Activated T-cell treated with anti-CD3 and anti-CD28 coated beads, Interleukin-2, amount 50 U/mL, for 4 hours (primary cell): ENCODE measurements at regions not wholly inside any gene's neighbourhood (a gene's known extent, or its start where the extent isn't known, plus 50 kb on each side); places are given as distances from the start of the nearest gene placed in this dataset.

Experiments used
- ATAC-seq, 2 donors: fragments of 200-7000 bp; cut with Tn5 transposase; one replicate each; pipeline ENCODE4 v1.10.0; 2021
- DNase-seq: peaks from one replicate; pipeline ENCODE4 v3.0.0-alpha.2; 2020
- H3K27me3 Mint-ChIP-seq: one replicate; pipeline ENCODE4 v1.8.0; 2021; ENCODE audit warnings: low read depth, mixed read lengths
- H3K36me3 Mint-ChIP-seq: one replicate; pipeline ENCODE4 v1.8.0; 2022; ENCODE audit warnings: mixed read lengths; ENCODE audit not compliant: insufficient read depth
- H3K4me1 Mint-ChIP-seq: one replicate; pipeline ENCODE4 v1.8.0; 2021; ENCODE audit warnings: low read depth, mixed read lengths
- H3K4me3 Mint-ChIP-seq: one replicate; pipeline ENCODE4 v1.8.0; 2021; ENCODE audit warnings: mild to moderate bottlenecking, moderate library complexity, mixed read lengths
- H3K9me3 Mint-ChIP-seq: one replicate; pipeline ENCODE4 v1.8.0; 2021; ENCODE audit warnings: mixed read lengths

GRCh38 chr10:29185050-29185449 lies 103.8 kb upstream of the LYZL1 start:
- no peaks in the 10 kb centered on the region for H3K36me3 Mint-ChIP-seq
- no peaks in the 10 kb centered on the region for H3K9me3 Mint-ChIP-seq
- ATAC-seq (no peak), DNase-seq (no peak)
- peaks cover 6% of the 10 kb centered on the region for H3K27me3 Mint-ChIP-seq
- no peak overlapping the region for H3K4me3 Mint-ChIP-seq
- no peaks in the 10 kb centered on the region for H3K4me1 Mint-ChIP-seq

GRCh38 chr10:29186221-29186620 lies 102.6 kb upstream of the LYZL1 start:
- H3K4me3 Mint-ChIP-seq: no peak overlapping the region
- H3K9me3 Mint-ChIP-seq: no peaks in the 10 kb centered on the region
- no peaks in the 10 kb centered on the region for H3K4me1 Mint-ChIP-seq
- peaks cover 6% of the 10 kb centered on the region for H3K27me3 Mint-ChIP-seq
- no peak for DNase-seq
- ATAC-seq: no peak
- no peaks in the 10 kb centered on the region for H3K36me3 Mint-ChIP-seq

- no peaks in the 10 kb centered on the region for H3K9me3 Mint-ChIP-seq
- no peak overlapping the region for H3K4me3 Mint-ChIP-seq
- no peak for ATAC-seq
- H3K4me1 Mint-ChIP-seq: no peaks in the 10 kb centered on the region
- H3K27me3 Mint-ChIP-seq: peaks cover 10% of the 10 kb centered on the region
- H3K36me3 Mint-ChIP-seq: no peaks in the 10 kb centered on the region
- no peak for DNase-seq
Observed at GRCh38 chr10:29189256-29189655, 99.6 kb upstream of the LYZL1 start.

GRCh38 chr10:29191674-29192073 lies 97.2 kb upstream of the LYZL1 start:
- ATAC-seq (no peak), DNase-seq (no peak)
- H3K27me3 Mint-ChIP-seq: peaks cover 6% of the 10 kb centered on the region
- H3K36me3 Mint-ChIP-seq: no peaks in the 10 kb centered on the region
- no peaks in the 10 kb centered on the region for H3K4me1 Mint-ChIP-seq
- no peak overlapping the region for H3K4me3 Mint-ChIP-seq
- peaks cover 9% of the 10 kb centered on the region for H3K9me3 Mint-ChIP-seq

- no peak for ATAC-seq
- H3K4me3 Mint-ChIP-seq: no peak overlapping the region
- DNase-seq: no peak
- H3K27me3 Mint-ChIP-seq: peaks cover 5% of the 10 kb centered on the region
- no peaks in the 10 kb centered on the region for H3K36me3 Mint-ChIP-seq
- peaks cover 9% of the 10 kb centered on the region for H3K9me3 Mint-ChIP-seq
- no peaks in the 10 kb centered on the region for H3K4me1 Mint-ChIP-seq
Observed at GRCh38 chr10:29199339-29199738, 89.5 kb upstream of the LYZL1 start.

GRCh38 chr10:29199941-29200679 lies 88.8 kb upstream of the LYZL1 start:
- Mint-ChIP-seq H3K9me3 (peaks cover 3% of the 10 kb centered on the region), H3K4me1 (no peaks in the 10 kb centered on the region), H3K36me3 (no peaks in the 10 kb centered on the region), H3K27me3 (peaks cover 5% of the 10 kb centered on the region), H3K4me3 (no peak overlapping the region)
- no peak for DNase-seq
- ATAC-seq: no peak

GRCh38 chr10:29202386-29202940 lies 86.4 kb upstream of the LYZL1 start:
- H3K36me3 Mint-ChIP-seq: no peaks in the 10 kb centered on the region
- H3K27me3 Mint-ChIP-seq: peaks cover 5% of the 10 kb centered on the region
- no peaks in the 10 kb centered on the region for H3K4me1 Mint-ChIP-seq
- H3K4me3 Mint-ChIP-seq: no peak overlapping the region
- no peaks in the 10 kb centered on the region for H3K9me3 Mint-ChIP-seq
- no peak for ATAC-seq
- no peak for DNase-seq

GRCh38 chr10:29203432-29203831 lies 85.4 kb upstream of the LYZL1 start:
- Mint-ChIP-seq H3K9me3 (no peaks in the 10 kb centered on the region), H3K36me3 (no peaks in the 10 kb centered on the region), H3K27me3 (peaks cover 5% of the 10 kb centered on the region), H3K4me3 (no peak overlapping the region), H3K4me1 (no peaks in the 10 kb centered on the region)
- no peak for ATAC-seq
- no peak for DNase-seq

GRCh38 chr10:29204070-29204800 lies 84.6 kb upstream of the LYZL1 start:
- Mint-ChIP-seq H3K9me3 (no peaks in the 10 kb centered on the region), H3K27me3 (peaks cover 5% of the 10 kb centered on the region), H3K4me3 (no peak overlapping the region), H3K4me1 (no peaks in the 10 kb centered on the region), H3K36me3 (no peaks in the 10 kb centered on the region)
- ATAC-seq (no peak), DNase-seq (no peak)

GRCh38 chr10:29205787-29206186 lies 83.1 kb upstream of the LYZL1 start:
- no peak for ATAC-seq
- peaks cover 5% of the 10 kb centered on the region for H3K9me3 Mint-ChIP-seq
- no peaks in the 10 kb centered on the region for H3K4me1 Mint-ChIP-seq
- peaks cover 5% of the 10 kb centered on the region for H3K27me3 Mint-ChIP-seq
- DNase-seq: no peak
- H3K4me3 Mint-ChIP-seq: no peak overlapping the region
- H3K36me3 Mint-ChIP-seq: no peaks in the 10 kb centered on the region

GRCh38 chr10:29208845-29209244 lies 80.0 kb upstream of the LYZL1 start:
- Mint-ChIP-seq H3K36me3 (no peaks in the 10 kb centered on the region), H3K27me3 (peaks cover 3% of the 10 kb centered on the region), H3K9me3 (peaks cover 5% of the 10 kb centered on the region), H3K4me1 (no peaks in the 10 kb centered on the region), H3K4me3 (no peak overlapping the region)
- ATAC-seq: no peak
- DNase-seq: no peak

- peaks cover 5% of the 10 kb centered on the region for H3K9me3 Mint-ChIP-seq
- H3K27me3 Mint-ChIP-seq: no peaks in the 10 kb centered on the region
- no peaks in the 10 kb centered on the region for H3K4me1 Mint-ChIP-seq
Observed at GRCh38 chr10:29209830-29210229, 79.0 kb upstream of the LYZL1 start.

GRCh38 chr10:29210266-29210868 lies 78.5 kb upstream of the LYZL1 start:
- no peaks in the 10 kb centered on the region for H3K36me3 Mint-ChIP-seq
- H3K4me3 Mint-ChIP-seq: no peak overlapping the region
- ATAC-seq: no peak
- H3K9me3 Mint-ChIP-seq: peaks cover 5% of the 10 kb centered on the region
- DNase-seq: no peak
- H3K4me1 Mint-ChIP-seq: no peaks in the 10 kb centered on the region
- peaks cover 2% of the 10 kb centered on the region for H3K27me3 Mint-ChIP-seq

More at GRCh38 chr10:29209830-29210229, 79.0 kb upstream of the LYZL1 start:
- H3K36me3 Mint-ChIP-seq: no peaks in the 10 kb centered on the region
- no peak overlapping the region for H3K4me3 Mint-ChIP-seq
- no peak for ATAC-seq
- DNase-seq: no peak

GRCh38 chr10:29212597-29212996 lies 76.3 kb upstream of the LYZL1 start:
- Mint-ChIP-seq H3K4me3 (no peak overlapping the region), H3K27me3 (peaks cover 5% of the 10 kb centered on the region), H3K9me3 (peaks cover 5% of the 10 kb centered on the region), H3K4me1 (no peaks in the 10 kb centered on the region), H3K36me3 (no peaks in the 10 kb centered on the region)
- ATAC-seq (no peak), DNase-seq (no peak)
